HUDEP-2 (cell line): ENCODE measurements at regions not wholly inside any gene's neighbourhood (a gene's known extent, or its start where the extent isn't known, plus 50 kb on each side); places are given as distances from the start of the nearest gene placed in this dataset.
A peak's percentile ranks its signal among the peaks of the same experiment; 100 is the strongest.

ENCODE experiments used
- DNase-seq, 76 experiments: peaks; one replicate each; lab custom pipeline; 2025; ENCODE audit not compliant: unreplicated experiment in 76 of 76; lab: John Stamatoyannopoulos, UW

- no peak for DNase-seq
Observed at GRCh38 chr20:22260506-22260905, 323.9 kb downstream of the FOXA2 start.

GRCh38 chr20:22257912-22258311 lies 326.5 kb downstream of the FOXA2 start:
- no peak for DNase-seq

- peak in 5 of 76 experiments; percentile 2 to 27 (median 5) for DNase-seq
Observed at GRCh38 chr20:22248051-22248667, 336.2 kb downstream of the FOXA2 start.

- no peak for DNase-seq
Observed at GRCh38 chr20:22245139-22245538, 339.2 kb downstream of the FOXA2 start.

GRCh38 chr20:22243067-22243466 lies 341.3 kb downstream of the FOXA2 start:
- no peak for DNase-seq

- no peak for DNase-seq
Observed at GRCh38 chr20:22241609-22242008, 342.8 kb downstream of the FOXA2 start.

- DNase-seq: no peak
Observed at GRCh38 chr20:22232923-22233322, 351.4 kb downstream of the FOXA2 start.

- DNase-seq: no peak
Observed at GRCh38 chr20:22232473-22232872, 351.9 kb downstream of the FOXA2 start.

- DNase-seq: no peak
Observed at GRCh38 chr20:22226849-22227700, 357.3 kb downstream of the FOXA2 start.

GRCh38 chr20:22223236-22223635 lies 361.1 kb downstream of the FOXA2 start:
- no peak for DNase-seq

- no peak for DNase-seq
Observed at GRCh38 chr20:22217712-22218352, 366.5 kb downstream of the FOXA2 start.

- DNase-seq: no peak
Observed at GRCh38 chr20:22216984-22217383, 367.4 kb downstream of the FOXA2 start.

GRCh38 chr20:22214296-22214695 lies 370.1 kb downstream of the FOXA2 start:
- no peak for DNase-seq

- DNase-seq: no peak
Observed at GRCh38 chr20:22213271-22213670, 371.1 kb downstream of the FOXA2 start.

GRCh38 chr20:22207280-22207679 lies 377.1 kb downstream of the FOXA2 start:
- DNase-seq: no peak

GRCh38 chr20:22204801-22205200 lies 379.6 kb downstream of the FOXA2 start:
- no peak for DNase-seq

GRCh38 chr20:22182148-22182547 lies 402.2 kb downstream of the FOXA2 start:
- DNase-seq: no peak

GRCh38 chr20:22180244-22180643 lies 404.1 kb downstream of the FOXA2 start:
- DNase-seq: peak in 5 of 76 experiments; percentile 0 to 20 (median 2)

GRCh38 chr20:22160101-22160652 lies 424.2 kb downstream of the FOXA2 start:
- no peak for DNase-seq

- DNase-seq: no peak
Observed at GRCh38 chr20:22159276-22159675, 425.1 kb downstream of the FOXA2 start.

GRCh38 chr20:22127587-22127986 lies 422.1 kb downstream of the PAX1 start:
- DNase-seq: no peak
